ENCODE measurements at regions not wholly inside any gene's neighbourhood (a gene's known extent, or its start where the extent isn't known, plus 50 kb on each side); places are given as distances from the start of the nearest gene placed in this dataset.

GRCh38 chr21:38742580-38743260 is 63.0 kb upstream of the ETS2 start:
- ChIA-PET CTCF (ENCODE audit: unreplicated experiment) (no interaction called here), POLR2A (no interaction called here)
- H3K4me3 ChIP-seq (ENCODE audit: low read depth, low read length, poor library complexity, severe bottlenecking): no peak overlapping the region
- no peak for DNase-seq (ENCODE audit: low spot score)
- no peaks in the 10 kb centered on the region for H3K4me1 ChIP-seq (ENCODE audit: insufficient read depth, low read length, poor library complexity, severe bottlenecking)
- intact Hi-C loops (cut with micrococcal nuclease; ENCODE audit: unreplicated experiment): no loop called here
- H2AFZ ChIP-seq (ENCODE audit: low read length): no peak overlapping the region
- H3K36me3 ChIP-seq (ENCODE audit: insufficient read depth, low read length): no peaks in the 10 kb centered on the region
- H4K20me1 ChIP-seq (ENCODE audit: insufficient read depth, low read length): no peaks in the 10 kb centered on the region
- BruUV-seq (replicated peaks): no TSS peak
- H3K9me2 ChIP-seq (ENCODE audit: insufficient read depth, low read length): no peaks in the 10 kb centered on the region
- H3K9me3 ChIP-seq (ENCODE audit: low read length): no peaks in the 10 kb centered on the region
- H3K4me2 ChIP-seq (ENCODE audit: low read length): no peak overlapping the region
- no peak overlapping the region for H3K27ac ChIP-seq (ENCODE audit: low read depth, low read length, poor library complexity, severe bottlenecking)
- no peaks in the 10 kb centered on the region for H3K79me2 ChIP-seq (ENCODE audit: insufficient read depth, low read depth, low read length)
- TF ChIP-seq EZH2phosphoT487 (IDR thresholded peaks at IDR 0.05; ENCODE audit: borderline replicate concordance, low read depth, low read length): no peak
- TF ChIP-seq, protein P1, sequence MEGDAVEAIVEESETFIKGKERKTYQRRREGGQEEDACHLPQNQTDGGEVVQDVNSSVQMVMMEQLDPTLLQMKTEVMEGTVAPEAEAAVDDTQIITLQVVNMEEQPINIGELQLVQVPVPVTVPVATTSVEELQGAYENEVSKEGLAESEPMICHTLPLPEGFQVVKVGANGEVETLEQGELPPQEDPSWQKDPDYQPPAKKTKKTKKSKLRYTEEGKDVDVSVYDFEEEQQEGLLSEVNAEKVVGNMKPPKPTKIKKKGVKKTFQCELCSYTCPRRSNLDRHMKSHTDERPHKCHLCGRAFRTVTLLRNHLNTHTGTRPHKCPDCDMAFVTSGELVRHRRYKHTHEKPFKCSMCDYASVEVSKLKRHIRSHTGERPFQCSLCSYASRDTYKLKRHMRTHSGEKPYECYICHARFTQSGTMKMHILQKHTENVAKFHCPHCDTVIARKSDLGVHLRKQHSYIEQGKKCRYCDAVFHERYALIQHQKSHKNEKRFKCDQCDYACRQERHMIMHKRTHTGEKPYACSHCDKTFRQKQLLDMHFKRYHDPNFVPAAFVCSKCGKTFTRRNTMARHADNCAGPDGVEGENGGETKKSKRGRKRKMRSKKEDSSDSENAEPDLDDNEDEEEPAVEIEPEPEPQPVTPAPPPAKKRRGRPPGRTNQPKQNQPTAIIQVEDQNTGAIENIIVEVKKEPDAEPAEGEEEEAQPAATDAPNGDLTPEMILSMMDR (conservative IDR thresholded peaks at IDR 0.05; ENCODE audit: low read length): no peak

DNA sequence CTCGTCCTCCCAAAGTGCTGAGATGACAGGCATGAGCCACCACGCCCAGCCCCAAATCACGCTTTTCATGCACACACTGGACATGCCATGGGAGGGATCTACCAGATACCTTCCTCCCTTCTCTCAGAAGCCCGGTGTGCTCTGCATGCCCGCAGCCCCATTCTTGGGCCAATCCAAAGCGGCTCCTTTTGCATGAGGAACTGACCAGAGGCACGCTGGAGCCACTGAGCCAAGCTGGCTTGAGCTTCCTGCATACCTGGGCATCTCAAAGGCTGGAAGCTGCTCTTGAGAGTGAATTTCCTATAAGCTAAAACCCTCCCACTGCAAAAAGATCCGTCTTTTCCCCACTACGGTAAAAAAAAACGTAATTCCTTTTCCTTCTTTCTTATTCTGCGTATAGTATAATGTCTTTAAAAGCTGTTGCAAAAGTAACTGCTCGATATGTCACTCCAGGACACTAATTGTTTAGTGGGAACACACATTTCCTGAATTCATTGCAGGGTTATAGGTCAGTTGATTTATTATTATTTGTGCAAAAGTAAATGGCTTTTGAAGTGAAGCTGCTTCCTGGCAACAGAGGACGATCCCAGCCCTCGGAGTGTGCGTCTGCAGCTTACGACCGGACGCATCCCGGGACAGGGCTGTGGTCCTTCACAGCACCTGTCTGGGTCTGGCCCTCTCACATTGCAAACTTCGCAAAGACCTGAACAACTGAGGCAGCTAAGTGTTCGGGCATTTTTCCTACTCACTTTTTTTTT is 61.8 kb upstream of the ETS2 start:
- Histone ChIP-seq H3K27ac (ENCODE audit: low read depth, low read length, poor library complexity, severe bottlenecking) (no peak overlapping the region), H4K20me1 (ENCODE audit: insufficient read depth, low read length) (no peaks in the 10 kb centered on the region), H3K9me2 (ENCODE audit: insufficient read depth, low read length) (no peaks in the 10 kb centered on the region), H2AFZ (ENCODE audit: low read length) (no peak overlapping the region), H3K4me3 (ENCODE audit: low read depth, low read length, poor library complexity, severe bottlenecking) (no peak overlapping the region), H3K36me3 (ENCODE audit: insufficient read depth, low read length) (no peaks in the 10 kb centered on the region), H3K4me2 (ENCODE audit: low read length) (no peak overlapping the region), H3K4me1 (ENCODE audit: insufficient read depth, low read length, poor library complexity, severe bottlenecking) (no peaks in the 10 kb centered on the region), H3K79me2 (ENCODE audit: insufficient read depth, low read depth, low read length) (no peaks in the 10 kb centered on the region), H3K9me3 (ENCODE audit: low read length) (no peaks in the 10 kb centered on the region)
- BruUV-seq (replicated peaks): no TSS peak
- ChIA-PET CTCF (ENCODE audit: unreplicated experiment) (no interaction called here), POLR2A (interaction anchor here (0.5 to 0.7 kb wide), 3 partner anchors 12 to 54 kb away, joined by 3 to 4 read pairs (median 3); no protein-coding TSS in a partner anchor)
- intact Hi-C loops (cut with micrococcal nuclease; ENCODE audit: unreplicated experiment): no loop called here
- no peak for DNase-seq (ENCODE audit: low spot score)
- no peak for TF ChIP-seq EZH2phosphoT487 (IDR thresholded peaks at IDR 0.05; ENCODE audit: borderline replicate concordance, low read depth, low read length)
- TF ChIP-seq, protein P1 (conservative IDR thresholded peaks at IDR 0.05; ENCODE audit: low read length): no peak

- intact Hi-C loops (cut with micrococcal nuclease; ENCODE audit: unreplicated experiment): no loop called here
- H3K27ac ChIP-seq (ENCODE audit: low read depth, low read length, poor library complexity, severe bottlenecking): no peak overlapping the region
- ChIA-PET POLR2A (no interaction called here), CTCF (ENCODE audit: unreplicated experiment) (no interaction called here)
- H3K36me3 ChIP-seq (ENCODE audit: insufficient read depth, low read length): no peaks in the 10 kb centered on the region
- no peaks in the 10 kb centered on the region for H3K4me1 ChIP-seq (ENCODE audit: insufficient read depth, low read length, poor library complexity, severe bottlenecking)
- no peaks in the 10 kb centered on the region for H3K9me3 ChIP-seq (ENCODE audit: low read length)
- H3K9me2 ChIP-seq (ENCODE audit: insufficient read depth, low read length): no peaks in the 10 kb centered on the region
- H2AFZ ChIP-seq (ENCODE audit: low read length): no peak overlapping the region
- no TSS peak for BruUV-seq (replicated peaks)
- TF ChIP-seq, protein P1 (conservative IDR thresholded peaks at IDR 0.05; ENCODE audit: low read length): no peak
- no peak for TF ChIP-seq EZH2phosphoT487 (IDR thresholded peaks at IDR 0.05; ENCODE audit: borderline replicate concordance, low read depth, low read length)
- no peaks in the 10 kb centered on the region for H3K79me2 ChIP-seq (ENCODE audit: insufficient read depth, low read depth, low read length)
- H3K4me3 ChIP-seq (ENCODE audit: low read depth, low read length, poor library complexity, severe bottlenecking): no peak overlapping the region
- H3K4me2 ChIP-seq (ENCODE audit: low read length): no peak overlapping the region
- DNase-seq (ENCODE audit: low spot score): no peak
- no peaks in the 10 kb centered on the region for H4K20me1 ChIP-seq (ENCODE audit: insufficient read depth, low read length)
Observed at GRCh38 chr21:38744861-38745260, 60.9 kb upstream of the ETS2 start.
